OCI-LY3 (cell line): ENCODE measurements at regions not wholly inside any gene's neighbourhood (a gene's known extent, or its start where the extent isn't known, plus 50 kb on each side); places are given as distances from the start of the nearest gene placed in this dataset.

ENCODE experiments used
- CTCF ChIP-seq: fragments of 200-600, 300-600 bp; sonication (generic); IDR thresholded peaks from 2 replicates; pipeline ENCODE4 v1.5.1; 2014; ENCODE audit warnings: antibody characterized with exemption, low read length, low read depth
- EZH2phosphoT487 ChIP-seq: fragments of 200-600 bp; shearing (Covaris generic); IDR thresholded peaks from 2 replicates; pipeline ENCODE4 v1.6.1; 2018; ENCODE audit warnings: antibody characterized with exemption, mixed run types, low read depth

- TF ChIP-seq CTCF (no peak), EZH2phosphoT487 (no peak)
Observed at GRCh38 chr19:30919737-30920136, 429.5 kb downstream of the TSHZ3 start.
